ENCODE measurements at regions not wholly inside any gene's neighbourhood (a gene's known extent, or its start where the extent isn't known, plus 50 kb on each side); places are given as distances from the start of the nearest gene placed in this dataset.

GRCh38 chr2:42846026-42846425 lies 53.6 kb upstream of the HAAO start:
- TF ChIP-seq CTCF (IDR thresholded peaks at IDR 0.05; ENCODE audit: insufficient read depth, low read length) (no peak), POLR2AphosphoS5 (IDR thresholded peaks at IDR 0.05; ENCODE audit: low read depth) (no peak), REST (IDR thresholded peaks at IDR 0.05; ENCODE audit: insufficient replicate concordance, low read depth) (no peak), GABPA (IDR thresholded peaks at IDR 0.05; ENCODE audit: low read depth) (no peak), SPI1 (IDR thresholded peaks at IDR 0.05; ENCODE audit: borderline replicate concordance, low read depth) (no peak)
